ENCODE measurements at regions not wholly inside any gene's neighbourhood (a gene's known extent, or its start where the extent isn't known, plus 50 kb on each side); places are given as distances from the start of the nearest gene placed in this dataset.

DNA sequence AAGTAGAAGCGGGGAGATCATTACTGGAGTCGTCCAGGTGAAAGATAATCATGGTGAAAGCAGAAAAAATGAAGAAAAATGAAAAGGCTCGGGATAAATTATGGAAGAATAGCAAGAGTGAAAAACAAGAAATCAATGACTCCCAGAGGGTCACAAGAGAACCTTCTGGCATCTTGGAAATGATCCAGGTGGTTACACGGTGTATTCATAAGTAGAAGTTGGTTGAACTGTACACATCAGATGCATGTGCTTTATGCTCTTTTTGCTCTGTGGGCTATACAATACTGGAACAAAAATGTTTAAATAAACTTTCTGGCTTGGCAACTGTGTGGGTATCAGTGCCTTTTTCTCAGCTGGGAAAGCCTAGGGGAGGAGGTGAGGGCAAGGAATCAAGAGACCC, 348.9 kb downstream of the RND3 start:
- TF ChIP-seq YY1 (IDR thresholded peaks at IDR 0.05; ENCODE audit: insufficient read depth, insufficient read length) (no peak), SUZ12 (IDR thresholded peaks at IDR 0.05; ENCODE audit: extremely low read depth, insufficient read depth, insufficient read length) (no peak), ZNF274 (IDR thresholded peaks at IDR 0.05; ENCODE audit: low read depth, low read length) (no peak)
